ENCODE measurements at regions not wholly inside any gene's neighbourhood (a gene's known extent, or its start where the extent isn't known, plus 50 kb on each side); places are given as distances from the start of the nearest gene placed in this dataset.

DNA sequence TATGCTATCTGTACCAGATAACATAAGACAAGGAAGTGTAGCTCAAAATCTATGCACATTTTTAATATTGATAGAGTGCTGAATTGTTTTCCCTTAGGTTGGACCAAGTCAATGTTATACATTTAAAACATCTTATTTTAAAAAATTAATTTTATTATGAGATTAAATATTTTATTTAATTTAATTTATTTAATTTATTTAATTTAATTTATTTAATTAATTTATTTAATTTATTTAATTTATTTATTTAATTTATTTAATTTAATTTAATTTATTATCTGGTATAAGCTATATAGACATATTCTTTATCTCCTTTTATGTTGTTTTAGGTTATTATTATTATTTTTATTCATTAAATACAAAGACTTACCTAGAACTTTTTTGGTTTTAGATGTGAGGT lies 551.7 kb upstream of the LRRTM1 start:
- DNase-seq (ENCODE audit: low spot score) = no peak

DNA sequence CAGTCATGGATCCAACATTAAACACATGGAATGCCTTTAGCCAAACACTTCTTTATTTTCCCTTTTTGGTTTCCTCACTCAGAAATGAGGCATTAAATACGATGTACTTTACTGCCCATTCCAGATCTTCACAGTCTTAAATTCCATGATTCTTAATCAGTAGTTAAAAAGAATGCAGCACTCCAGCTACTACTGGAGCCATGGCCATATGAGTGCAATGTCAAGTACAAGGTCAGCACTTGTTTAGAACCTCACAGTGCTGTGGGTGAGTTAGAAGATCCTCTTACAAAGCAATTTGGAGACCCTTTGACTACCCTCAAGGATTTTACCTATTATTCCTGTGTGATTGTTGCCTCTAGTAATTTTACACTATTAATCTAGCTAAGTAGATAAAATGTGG lies 550.3 kb upstream of the LRRTM1 start:
- DNase-seq (ENCODE audit: low spot score) = no peak

DNA sequence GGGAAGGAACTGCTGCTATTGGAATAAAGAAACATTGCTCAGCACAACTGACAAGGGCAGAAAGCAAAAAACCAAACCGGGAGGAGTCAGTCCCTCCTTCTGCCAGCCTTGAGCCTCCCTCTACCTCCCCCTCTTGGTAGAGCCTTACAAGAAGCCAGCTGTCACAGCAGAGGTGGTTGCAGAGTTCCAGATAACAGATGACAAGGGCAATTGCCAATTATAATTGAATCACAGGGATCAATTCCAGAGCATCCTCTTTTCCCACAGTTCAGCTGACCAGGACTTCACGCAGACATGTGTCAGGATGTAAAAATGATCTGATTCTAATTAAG lies 548.2 kb upstream of the LRRTM1 start:
- no peak for DNase-seq (ENCODE audit: low spot score)

DNA sequence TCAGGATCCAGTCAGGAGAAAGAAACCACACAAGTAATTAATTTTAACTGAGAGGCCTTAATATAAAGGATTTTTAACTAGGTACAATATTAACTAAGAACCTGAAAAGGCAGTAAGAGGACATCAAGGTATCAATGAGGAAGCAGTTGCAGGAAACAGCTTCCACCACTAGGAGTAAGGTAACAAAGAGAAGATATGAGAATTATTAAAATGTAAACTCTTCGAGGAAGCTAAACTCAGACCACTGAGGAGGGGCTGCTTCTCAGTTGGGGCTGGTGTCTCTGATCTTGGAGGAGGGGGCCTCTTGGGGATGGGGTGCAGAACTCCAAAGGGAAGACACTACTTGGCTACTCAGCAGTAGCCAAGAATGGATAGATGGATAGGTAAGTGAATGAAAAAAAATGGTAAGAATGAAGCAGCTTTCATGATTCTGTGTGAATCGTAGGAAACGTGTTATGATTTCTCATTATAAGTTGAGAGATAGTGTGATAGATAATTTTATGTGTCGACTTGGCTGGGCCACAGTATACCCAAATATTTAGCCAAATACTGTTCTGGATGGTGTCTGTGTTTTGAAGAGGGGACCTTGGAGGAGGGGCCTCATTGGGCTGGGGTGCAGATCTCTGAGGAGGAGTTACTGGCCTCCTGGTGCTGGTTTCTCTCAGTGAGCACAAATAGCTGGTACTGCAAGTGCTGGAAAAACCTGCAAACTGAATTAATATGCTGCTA lies 547.7 kb upstream of the LRRTM1 start:
- DNase-seq (ENCODE audit: low spot score) = no peak

DNA sequence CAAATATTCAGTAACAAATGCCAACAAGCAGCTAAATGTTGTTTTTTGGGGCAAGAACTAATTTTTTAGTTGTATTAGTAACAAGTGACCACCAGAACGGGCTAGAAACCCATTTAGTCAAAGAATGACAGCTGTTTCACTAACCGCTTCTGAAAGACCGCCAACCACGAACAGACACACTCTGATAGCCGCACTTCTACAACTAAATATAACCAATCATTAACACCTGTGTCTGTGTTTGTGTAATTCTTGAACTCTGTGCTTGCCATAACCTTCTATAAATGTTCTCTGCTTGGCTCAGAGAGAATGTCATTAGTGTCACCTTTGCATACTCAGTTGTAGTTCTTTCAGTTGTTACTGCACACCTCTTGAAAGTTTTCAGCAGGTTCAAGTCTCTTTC lies 526.3 kb upstream of the LRRTM1 start:
- DNase-seq (ENCODE audit: low spot score) = no peak

DNA sequence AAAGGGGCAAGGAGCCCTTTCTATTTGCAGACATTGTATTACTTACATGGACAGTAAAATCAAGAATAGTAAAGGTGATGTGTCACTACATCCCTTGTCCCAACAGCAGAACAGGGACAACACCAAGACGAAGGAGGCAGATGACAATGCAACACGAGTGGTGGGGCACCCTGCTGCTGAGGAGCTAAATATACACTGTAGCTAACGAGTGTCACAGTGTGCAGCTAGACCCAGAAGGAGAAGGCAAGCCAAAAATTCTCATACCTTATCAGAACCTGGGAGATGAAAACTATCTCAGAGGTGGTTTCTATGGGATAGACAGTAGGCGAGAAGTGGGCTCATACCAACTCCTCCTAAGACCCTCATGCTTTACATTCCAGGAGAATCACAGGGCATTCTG lies 518.4 kb upstream of the LRRTM1 start:
- DNase-seq (ENCODE audit: low spot score) = no peak

DNA sequence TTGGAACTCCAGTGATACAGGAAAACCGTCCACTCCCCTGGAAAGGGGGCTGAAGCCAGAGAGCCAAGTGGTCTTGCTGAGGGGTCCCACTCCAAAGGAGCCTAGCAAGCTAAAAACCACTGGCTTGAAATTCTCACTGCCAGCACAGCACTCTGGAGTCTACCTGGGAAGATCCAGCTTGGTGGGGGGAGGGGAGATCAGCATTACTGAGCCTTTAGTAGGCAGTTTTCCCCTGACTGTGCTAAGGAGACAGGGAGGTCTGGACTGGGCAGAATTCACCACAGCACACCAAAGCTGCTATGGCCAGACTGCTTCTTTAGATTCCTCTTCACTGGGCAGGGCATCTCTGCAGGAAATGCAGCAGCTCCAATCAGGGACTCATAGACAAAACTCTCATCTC lies 510.7 kb upstream of the LRRTM1 start:
- DNase-seq (ENCODE audit: low spot score) = no peak

DNA sequence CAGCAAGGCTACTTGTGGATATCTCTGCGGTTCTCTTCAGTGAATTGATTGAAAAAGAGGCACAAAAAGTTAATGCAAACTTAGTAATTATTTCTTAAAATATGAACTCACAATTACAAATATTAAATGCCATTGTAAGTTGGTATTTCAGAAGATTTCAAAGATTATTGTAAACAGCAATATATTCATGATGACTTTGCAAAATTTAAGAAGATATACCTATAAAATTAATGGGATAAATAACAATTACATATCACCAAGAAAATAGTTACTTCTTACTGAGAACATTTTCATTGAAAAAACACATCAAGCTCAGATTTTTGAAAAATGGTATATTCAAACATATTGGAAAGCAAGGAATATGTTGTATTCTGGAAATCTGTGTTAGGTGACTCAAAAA lies 482.0 kb upstream of the LRRTM1 start:
- DNase-seq (ENCODE audit: low spot score) = no peak

DNA sequence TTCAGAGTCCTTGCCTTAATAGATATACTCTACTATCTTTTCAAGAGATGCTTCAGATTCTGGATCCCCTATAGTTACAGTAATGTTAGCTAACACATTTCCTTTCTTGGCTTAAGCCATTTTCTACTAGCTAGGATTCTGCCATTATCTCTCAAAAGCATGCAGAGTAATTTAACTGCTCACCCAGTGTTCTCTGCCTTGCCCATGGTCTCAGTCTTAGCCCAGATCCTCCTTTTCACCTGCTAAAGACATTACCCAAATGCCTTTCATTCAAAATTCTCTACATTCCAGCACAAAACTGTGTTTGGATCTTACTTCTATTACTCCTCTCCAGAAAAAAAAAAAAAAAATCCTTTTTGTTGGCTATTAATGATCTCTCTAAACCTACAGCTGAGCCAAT lies 474.2 kb upstream of the LRRTM1 start:
- no peak for DNase-seq (ENCODE audit: low spot score)

DNA sequence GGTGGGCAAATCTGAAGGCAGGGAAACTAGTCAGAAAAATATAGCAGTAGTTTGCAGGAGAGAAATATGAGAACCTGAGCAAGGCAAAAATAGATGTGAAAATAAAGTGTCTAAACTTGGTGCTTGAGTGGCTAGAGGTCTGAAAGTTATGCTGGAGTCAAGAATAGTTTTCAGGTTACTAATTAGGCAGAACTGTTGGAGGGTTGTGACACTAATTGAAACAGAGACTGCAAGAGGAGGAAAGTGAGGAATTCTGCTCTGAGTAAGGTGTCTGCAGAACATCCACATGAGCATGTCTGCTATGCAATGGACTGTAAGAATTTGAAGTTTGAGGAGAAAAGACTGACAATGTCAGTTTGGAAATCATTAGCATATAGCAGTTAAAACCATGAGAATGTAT lies 444.0 kb upstream of the LRRTM1 start:
- DNase-seq (ENCODE audit: low spot score) = no peak

DNA sequence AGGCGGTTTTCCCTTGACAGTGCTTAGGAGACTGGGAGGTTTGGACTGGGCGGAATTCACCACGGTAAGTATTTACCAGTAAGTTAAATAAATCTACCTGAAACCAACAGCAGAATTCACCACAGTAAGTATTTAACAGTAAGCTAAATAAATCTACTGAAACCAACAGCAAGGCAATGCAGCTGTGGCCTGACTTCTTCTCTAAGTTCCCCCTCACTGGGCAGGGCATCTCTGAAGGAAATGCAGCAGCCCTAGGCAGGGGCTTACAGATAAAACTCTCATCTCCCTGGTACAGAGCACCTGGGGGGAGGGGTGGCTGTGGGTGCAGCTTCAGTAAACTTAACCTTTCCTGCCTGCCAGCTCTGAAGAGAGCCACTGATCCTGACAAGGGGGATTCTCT lies 432.5 kb upstream of the LRRTM1 start:
- no peak for DNase-seq (ENCODE audit: low spot score)

DNA sequence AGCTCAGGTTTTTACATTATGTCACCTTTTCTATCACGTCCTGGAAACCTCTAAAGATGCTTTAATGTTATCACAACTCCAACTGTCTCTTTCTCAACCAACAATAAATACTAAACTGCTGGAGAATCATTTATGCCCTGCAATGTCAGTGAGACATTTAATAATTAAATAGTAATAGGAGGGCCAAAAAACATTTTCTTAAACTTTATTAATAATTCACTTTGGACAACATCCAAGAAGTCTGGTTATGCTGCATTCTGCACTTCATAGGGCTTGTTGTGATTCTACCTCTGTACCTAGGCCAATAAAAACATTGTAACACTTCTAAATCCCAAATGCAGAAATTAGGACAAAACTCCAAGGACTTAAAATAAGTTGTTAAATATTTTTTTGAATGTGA lies 420.4 kb upstream of the LRRTM1 start:
- DNase-seq (ENCODE audit: low spot score) = no peak

DNA sequence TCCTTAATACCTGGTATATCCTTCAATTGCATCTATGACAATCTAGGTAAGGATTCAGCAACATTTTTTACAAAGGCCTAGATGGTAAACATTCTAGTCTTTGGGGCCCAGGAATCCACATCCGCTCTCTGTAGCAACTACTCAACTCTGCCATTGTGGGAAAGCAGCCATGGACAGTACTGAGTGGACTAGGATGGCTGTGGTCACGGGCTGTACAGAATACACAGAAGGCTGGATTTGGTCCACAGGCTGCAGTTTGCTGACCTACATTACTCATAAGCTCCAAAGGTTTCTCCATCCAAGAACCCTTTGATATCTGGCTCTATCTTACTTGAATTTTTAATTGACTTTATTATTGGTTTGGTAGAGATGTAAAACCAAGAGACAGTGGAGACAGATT lies 418.3 kb upstream of the LRRTM1 start:
- no peak for DNase-seq (ENCODE audit: low spot score)

DNA sequence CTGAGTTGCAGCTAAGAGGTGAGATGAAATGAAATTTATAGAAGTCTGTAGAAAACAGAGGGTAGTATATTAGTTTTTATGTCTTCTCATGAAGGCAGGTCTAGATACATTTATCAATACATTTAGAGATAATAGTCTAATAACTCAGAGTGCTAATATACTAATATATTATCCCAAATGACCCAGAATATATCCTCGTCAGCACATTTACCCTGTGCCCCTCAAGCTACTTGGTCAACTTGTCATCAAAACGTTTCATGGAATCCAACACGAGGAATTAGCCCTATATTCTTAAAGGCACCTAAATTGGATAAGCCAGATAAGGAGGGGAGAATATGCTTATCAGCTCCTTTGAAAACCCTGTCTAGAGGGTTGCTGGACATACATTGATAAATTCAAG lies 415.1 kb upstream of the LRRTM1 start:
- no peak for DNase-seq (ENCODE audit: low spot score)

DNA sequence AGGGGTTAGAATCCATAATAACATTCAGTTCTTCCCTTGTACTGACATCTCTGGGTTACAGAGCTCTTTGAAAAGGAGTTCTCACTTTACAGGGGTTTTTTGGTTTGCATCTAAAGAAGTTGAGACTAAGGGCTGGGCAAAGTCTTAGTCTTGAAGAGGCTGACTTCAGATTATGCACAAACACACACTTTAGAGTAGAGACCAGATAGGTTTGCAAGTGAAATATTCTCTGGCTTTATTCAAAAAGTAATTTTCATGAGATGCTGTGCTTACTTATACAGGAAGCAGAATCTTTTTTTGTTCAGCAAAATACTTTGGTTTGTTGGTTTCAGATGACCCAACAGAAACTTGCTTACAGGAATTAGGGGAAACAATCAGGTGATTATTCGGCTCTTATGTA lies 410.9 kb upstream of the LRRTM1 start:
- no peak for DNase-seq (ENCODE audit: low spot score)

DNA sequence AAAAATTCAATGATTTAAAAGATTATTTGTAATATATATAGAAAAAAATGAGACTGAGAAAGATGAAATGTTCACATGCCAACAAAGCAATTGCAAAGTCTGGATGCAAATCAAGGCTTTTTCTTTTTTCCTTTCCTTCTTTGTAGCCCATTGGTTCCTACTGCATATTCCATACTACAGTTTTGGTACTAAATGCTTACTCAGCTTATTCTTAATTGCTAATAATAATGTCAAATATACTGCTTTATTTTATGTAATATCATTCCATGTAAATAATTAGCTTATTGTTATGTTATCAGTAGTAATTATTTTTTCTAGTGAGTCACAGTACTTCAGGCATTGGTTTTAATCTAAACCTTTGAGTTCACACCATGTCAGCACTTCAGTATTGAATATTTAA lies 407.4 kb upstream of the LRRTM1 start:
- DNase-seq (ENCODE audit: low spot score) = no peak

DNA sequence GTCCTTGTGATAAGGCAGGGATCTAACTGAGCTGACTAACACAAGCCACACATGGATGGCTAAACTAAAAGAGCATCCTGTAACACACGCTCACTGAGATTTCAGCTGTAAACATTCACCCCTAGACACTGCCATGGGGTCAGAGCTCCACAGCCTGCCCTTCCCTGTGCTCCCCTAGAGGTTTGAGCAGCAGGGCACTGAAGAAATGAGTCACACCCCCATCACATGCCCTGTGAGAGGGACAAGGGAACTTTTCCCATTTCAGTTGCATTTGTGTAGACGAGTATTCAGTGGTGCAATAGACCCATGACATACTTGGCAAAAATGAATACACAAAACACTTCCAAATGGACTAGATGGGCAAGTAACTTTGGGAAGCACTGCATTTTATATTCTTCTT lies 402.4 kb upstream of the LRRTM1 start:
- no peak for DNase-seq (ENCODE audit: low spot score)

DNA sequence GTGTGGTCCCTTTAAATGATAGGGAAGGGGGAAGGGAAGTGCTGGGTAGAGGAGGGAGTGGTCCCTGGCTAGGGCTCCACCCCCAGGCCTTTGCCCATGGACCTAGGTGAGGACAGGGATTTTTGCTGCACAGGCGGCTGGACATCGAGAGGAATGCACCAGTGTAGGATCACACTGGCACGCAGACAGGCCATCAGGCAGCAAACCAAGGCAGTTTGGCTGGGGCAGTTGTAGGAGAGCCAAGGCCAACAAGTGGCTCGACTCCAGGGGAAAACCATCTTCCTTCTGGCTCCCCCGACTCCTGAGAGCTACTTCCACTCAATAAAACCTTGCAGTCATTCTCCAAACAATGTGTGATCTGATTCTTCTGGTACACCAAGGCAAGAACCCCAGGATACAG lies 402.0 kb upstream of the LRRTM1 start:
- DNase-seq (ENCODE audit: low spot score) = no peak

DNA sequence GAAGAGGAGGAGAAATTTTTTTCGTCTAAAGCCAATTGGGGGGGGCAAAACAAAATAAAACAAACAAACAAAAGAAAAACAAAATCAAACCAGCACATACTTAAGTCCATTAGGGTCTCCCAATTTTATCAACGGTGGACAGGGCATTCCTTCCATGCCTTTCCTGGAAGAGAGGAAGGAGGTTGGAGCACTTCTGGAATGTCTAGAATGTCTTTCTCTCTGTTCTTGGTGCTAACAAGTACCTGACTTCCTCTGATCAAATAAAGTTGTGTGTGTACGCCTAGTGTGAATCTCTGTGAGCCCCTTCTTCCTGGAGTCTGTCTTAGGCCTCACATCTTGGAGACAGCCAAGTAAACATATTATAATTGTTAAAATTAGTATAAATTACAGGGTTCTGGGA lies 399.0 kb upstream of the LRRTM1 start:
- DNase-seq (ENCODE audit: low spot score) = no peak

DNA sequence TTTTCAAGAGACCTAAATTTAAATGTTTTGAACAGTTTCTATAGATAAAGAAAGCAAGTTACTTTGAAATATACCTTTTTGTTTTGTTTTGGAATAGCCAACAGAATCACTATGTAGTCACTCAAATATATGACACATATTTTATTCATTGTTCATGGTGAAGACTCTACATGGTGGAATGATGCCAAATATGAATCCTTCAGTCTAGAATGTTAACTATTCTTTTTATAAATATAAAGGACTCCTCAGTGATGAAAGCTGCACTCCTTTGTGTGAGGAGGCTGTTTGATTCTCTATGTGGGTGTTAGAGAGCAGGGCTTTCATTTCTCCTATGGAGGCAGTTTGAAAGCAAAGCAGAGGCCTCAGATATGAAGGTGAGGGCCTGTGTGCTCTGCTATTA lies 396.4 kb upstream of the LRRTM1 start:
- no peak for DNase-seq (ENCODE audit: low spot score)
